ENCODE measurements at regions not wholly inside any gene's neighbourhood (a gene's known extent, or its start where the extent isn't known, plus 50 kb on each side); places are given as distances from the start of the nearest gene placed in this dataset.
A peak's percentile ranks its signal among the peaks of the same experiment; 100 is the strongest.

GRCh38 chr11:81942646-81943045, 791.0 kb downstream of the FAM181B start:
- DNase-seq (ENCODE audit: low read depth) = no peak
- H3K4me3 ChIP-seq (replicated peaks; ENCODE audit: low read depth, low read length) = no peak overlapping the region
- no peak for TF ChIP-seq CTCF (IDR thresholded peaks at IDR 0.05; ENCODE audit: low read length, missing control alignments)

GRCh38 chr11:81941998-81942397, 791.7 kb downstream of the FAM181B start:
- no peak overlapping the region for H3K4me3 ChIP-seq (replicated peaks; ENCODE audit: low read depth, low read length)
- TF ChIP-seq CTCF (IDR thresholded peaks at IDR 0.05; ENCODE audit: low read length, missing control alignments) = no peak
- no peak for DNase-seq (ENCODE audit: low read depth)

- DNase-seq (ENCODE audit: low read depth) = no peak
- H3K4me3 ChIP-seq (replicated peaks; ENCODE audit: low read depth, low read length) = no peak overlapping the region
- TF ChIP-seq CTCF (IDR thresholded peaks at IDR 0.05; ENCODE audit: low read length, missing control alignments) = no peak
Measured at GRCh38 chr11:81932303-81932702, 801.4 kb downstream of the FAM181B start.

GRCh38 chr11:81920205-81920604, 813.5 kb downstream of the FAM181B start:
- no peak for DNase-seq (ENCODE audit: low read depth)
- no peak overlapping the region for H3K4me3 ChIP-seq (replicated peaks; ENCODE audit: low read depth, low read length)
- no peak for TF ChIP-seq CTCF (IDR thresholded peaks at IDR 0.05; ENCODE audit: low read length, missing control alignments)

- H3K4me3 ChIP-seq (replicated peaks; ENCODE audit: low read depth, low read length) = no peak overlapping the region
- no peak for TF ChIP-seq CTCF (IDR thresholded peaks at IDR 0.05; ENCODE audit: low read length, missing control alignments)
- DNase-seq (ENCODE audit: low read depth) = no peak
Measured at GRCh38 chr11:81916451-81916850, 817.2 kb downstream of the FAM181B start.

- DNase-seq (ENCODE audit: low read depth) = peak; percentile 1
- TF ChIP-seq CTCF (IDR thresholded peaks at IDR 0.05; ENCODE audit: low read length, missing control alignments) = no peak
- H3K4me3 ChIP-seq (replicated peaks; ENCODE audit: low read depth, low read length) = no peak overlapping the region
Measured at GRCh38 chr11:81915045-81915444, 818.6 kb downstream of the FAM181B start.

- no peak for TF ChIP-seq CTCF (IDR thresholded peaks at IDR 0.05; ENCODE audit: low read length, missing control alignments)
- H3K4me3 ChIP-seq (replicated peaks; ENCODE audit: low read depth, low read length) = no peak overlapping the region
- DNase-seq (ENCODE audit: low read depth) = no peak
Measured at GRCh38 chr11:81913793-81914192, 819.9 kb downstream of the FAM181B start.
